T-cell (primary cell): ENCODE measurements at regions not wholly inside any gene's neighbourhood (a gene's known extent, or its start where the extent isn't known, plus 50 kb on each side); places are given as distances from the start of the nearest gene placed in this dataset.

Experiments used
- ATAC-seq, 4 experiments: fragments of 200-7000 bp in 3 of 4; fragments of 150-1000 bp in 1 of 4; cut with Tn5 transposase; replicated peaks in 1 of 4; 1 replicate in 3 of 4; 2 replicates in 1 of 4; pipeline ENCODE4 v1.10.0; 2021; ENCODE audit warnings: moderate library complexity in 3 of 4, mild to moderate bottlenecking in 2 of 4, moderate number of reproducible peaks in 1 of 4
- CTCF ChIA-PET, 2 donors: fragments of 300-600 bp; sonication (Branson Sonifier 250); formaldehyde crosslinking; loops; one replicate each; lab custom pipeline; 2022; ENCODE audit warnings: antibody characterized with exemption in 2 of 2; lab: Charles Lee
- POLR2A ChIA-PET, 2 donors: fragments of 300-600 bp; sonication (Branson Sonifier 250); formaldehyde crosslinking; loops; one replicate each; lab custom pipeline; 2022; ENCODE audit warnings: antibody characterized with exemption in 2 of 2; lab: Charles Lee
- DNase-seq, 35 experiments: peaks; one replicate each; pipeline versions ENCODE4 v3.0.0 to v3.0.0-alpha.2; 2013 to 2023
- H3K27ac ChIP-seq: one replicate; pipeline ENCODE4 v1.5.1; 2013; ENCODE audit warnings: low read length
- H3K27me3 ChIP-seq, 2 experiments: replicated peaks in 1 of 2; 1 replicate in 1 of 2; 2 replicates in 1 of 2; pipeline versions ENCODE4 v1.6.1 to v1.7.0; 2013; ENCODE audit warnings: low read length in 1 of 2, mixed read lengths in 1 of 2; ENCODE audit not compliant: control insufficient read depth in 2 of 2, insufficient read depth in 2 of 2; ENCODE audit errors: extremely low read depth in 1 of 2
- H3K36me3 ChIP-seq, 2 donors: 1 replicate in 1 of 2; 2 replicates in 1 of 2; pipeline versions ENCODE4 v1.6.1 to v1.7.0; 2013; ENCODE audit warnings: low read length in 1 of 2; ENCODE audit not compliant: control insufficient read depth in 2 of 2, insufficient read depth in 1 of 2; ENCODE audit errors: extremely low read depth in 1 of 2
- H3K4me1 ChIP-seq, 2 experiments: 1 replicate in 1 of 2; 2 replicates in 1 of 2; pipeline versions ENCODE4 v1.6.1 to v1.7.0; 2013; ENCODE audit warnings: low read length in 2 of 2, mixed read lengths in 1 of 2; ENCODE audit not compliant: insufficient read depth in 2 of 2, control insufficient read depth in 1 of 2; ENCODE audit errors: extremely low read depth in 1 of 2
- H3K4me3 ChIP-seq, 2 donors: 1 replicate in 1 of 2; 2 replicates in 1 of 2; pipeline versions ENCODE4 v1.5.1 to v1.7.0; 2013; ENCODE audit warnings: mild to moderate bottlenecking in 2 of 2, low read length in 1 of 2, moderate library complexity in 1 of 2; ENCODE audit not compliant: control insufficient read depth in 1 of 2; ENCODE audit errors: extremely low read depth in 1 of 2
- H3K9me3 ChIP-seq: 2 replicates; pipeline ENCODE4 v1.7.0; 2013
- H3K27ac Mint-ChIP-seq, 2 donors: one replicate each; pipeline ENCODE4 v1.8.0; 2020 to 2021; ENCODE audit warnings: mild to moderate bottlenecking in 2 of 2, mixed read lengths in 2 of 2
- H3K27me3 Mint-ChIP-seq, 2 donors: one replicate each; pipeline ENCODE4 v1.8.0; 2021 to 2022; ENCODE audit warnings: mixed read lengths in 2 of 2
- H3K36me3 Mint-ChIP-seq: one replicate; pipeline ENCODE4 v1.8.0; 2021; ENCODE audit warnings: mixed read lengths
- H3K4me1 Mint-ChIP-seq, 3 donors: one replicate each; pipeline ENCODE4 v1.8.0; 2020 to 2022; ENCODE audit warnings: mixed read lengths in 3 of 3, mild to moderate bottlenecking in 1 of 3
- H3K4me3 Mint-ChIP-seq, 3 donors: one replicate each; pipeline ENCODE4 v1.8.0; 2020 to 2022; ENCODE audit warnings: mild to moderate bottlenecking in 3 of 3, mixed read lengths in 3 of 3, moderate library complexity in 3 of 3
- H3K9me3 Mint-ChIP-seq, 3 donors: one replicate each; pipeline ENCODE4 v1.8.0; 2020 to 2022; ENCODE audit warnings: mixed read lengths in 3 of 3
- WGBS: methylation state at CpG from one replicate; pipeline ENCODE4 v1.1.5; 2013; ENCODE audit warnings: missing lambda C conversion rate; ENCODE audit not compliant: insufficient coverage; 5-methylcytosine and 5-hydroxymethylcytosine counted together

- no peak overlapping the region for H3K4me3 ChIP-seq
- Mint-ChIP-seq H3K4me3 (no peak overlapping the region), H3K27me3 (peaks cover 32 to 46% of the 10 kb centered on the region in 2 donors), H3K4me1 (peaks cover 5 to 6% (median 5%) of the 10 kb centered on the region in 3 donors), H3K27ac (no peak overlapping the region), H3K36me3 (no peaks in the 10 kb centered on the region), H3K9me3 (no peaks in the 10 kb centered on the region)
- CTCF ChIA-PET, result interaction anchor here in 1 of 2 donors (1.0 to 1.1 kb wide), 2 partner anchors 10 to 631 kb away, joined by 3 read pairs; no protein-coding TSS in a partner anchor
- ATAC-seq (no peak), DNase-seq (no peak)
- peaks cover 8 to 9% of the 10 kb centered on the region in 2 experiments for H3K27me3 ChIP-seq
- H3K9me3 ChIP-seq, result no peaks in the 10 kb centered on the region
- H3K27ac ChIP-seq, result no peak overlapping the region
- no peaks in the 10 kb centered on the region for H3K36me3 ChIP-seq
- peaks cover 0 to 2% of the 10 kb centered on the region in 2 experiments for H3K4me1 ChIP-seq
- POLR2A ChIA-PET, result no interaction called here
- no CpG with 5 or more reads among the region's 4 CpGs for WGBS
Observed at GRCh38 chr4:174119051-174119450, 164.4 kb downstream of the FBXO8 start.

GRCh38 chr4:174118171-174118570, 165.3 kb downstream of the FBXO8 start:
- peaks cover 7 to 8% of the 10 kb centered on the region in 2 experiments for H3K27me3 ChIP-seq
- DNase-seq (no peak), ATAC-seq (no peak)
- 80% methylated on average over 2 of the region's 4 CpGs for WGBS
- Mint-ChIP-seq H3K36me3 (no peaks in the 10 kb centered on the region), H3K4me3 (no peak overlapping the region), H3K4me1 (peaks cover 5 to 6% (median 5%) of the 10 kb centered on the region in 3 donors), H3K27me3 (peaks cover 32 to 48% of the 10 kb centered on the region in 2 donors), H3K9me3 (no peaks in the 10 kb centered on the region), H3K27ac (no peak overlapping the region)
- H3K4me1 ChIP-seq, result peaks cover 0 to 2% of the 10 kb centered on the region in 2 experiments
- POLR2A ChIA-PET, result interaction anchor here in 1 of 2 donors (0.7 kb wide), 1 partner anchor 15 kb away, joined by 4 read pairs; no protein-coding TSS in a partner anchor
- H3K27ac ChIP-seq, result no peak overlapping the region
- no peaks in the 10 kb centered on the region for H3K36me3 ChIP-seq
- no peak overlapping the region for H3K4me3 ChIP-seq
- no peaks in the 10 kb centered on the region for H3K9me3 ChIP-seq
- CTCF ChIA-PET, result interaction anchor here (0.6 to 1.0 kb wide), 3 partner anchors 29 to 630 kb away, joined by 3 read pairs; no protein-coding TSS in a partner anchor

GRCh38 chr4:174117445-174117844, 166.0 kb downstream of the FBXO8 start:
- peaks cover 31 to 41% of the 10 kb centered on the region in 2 donors for H3K27me3 Mint-ChIP-seq
- ChIA-PET CTCF (interaction anchor here in 1 of 2 donors (0.6 kb wide), 1 partner anchor 30 kb away, joined by 3 read pairs; no protein-coding TSS in a partner anchor), POLR2A (no interaction called here)
- Histone ChIP-seq H3K27me3 (peaks cover 7 to 8% of the 10 kb centered on the region in 2 experiments), H3K4me1 (peaks cover 0 to 2% of the 10 kb centered on the region in 2 experiments), H3K27ac (no peak overlapping the region), H3K36me3 (no peaks in the 10 kb centered on the region), H3K4me3 (no peak overlapping the region), H3K9me3 (no peaks in the 10 kb centered on the region)
- ATAC-seq (no peak), DNase-seq (no peak)
- no CpG with 5 or more reads among the region's 8 CpGs for WGBS
- peaks cover 5 to 6% (median 5%) of the 10 kb centered on the region in 3 donors for H3K4me1 Mint-ChIP-seq
- H3K27ac Mint-ChIP-seq, result no peak overlapping the region
- no peak overlapping the region for H3K4me3 Mint-ChIP-seq
- no peaks in the 10 kb centered on the region for H3K36me3 Mint-ChIP-seq
- H3K9me3 Mint-ChIP-seq, result no peaks in the 10 kb centered on the region

- Histone ChIP-seq H3K27ac (no peak overlapping the region), H3K4me1 (peaks cover 0 to 2% of the 10 kb centered on the region in 2 experiments), H3K36me3 (no peaks in the 10 kb centered on the region), H3K9me3 (no peaks in the 10 kb centered on the region), H3K4me3 (no peak overlapping the region), H3K27me3 (peaks cover 3 to 4% of the 10 kb centered on the region in 2 experiments)
- ChIA-PET CTCF (no interaction called here), POLR2A (no interaction called here)
- WGBS, result no CpG with 5 or more reads among the region's 4 CpGs
- no peaks in the 10 kb centered on the region for H3K36me3 Mint-ChIP-seq
- peaks cover 5 to 6% (median 5%) of the 10 kb centered on the region in 3 donors for H3K4me1 Mint-ChIP-seq
- no peaks in the 10 kb centered on the region for H3K9me3 Mint-ChIP-seq
- H3K4me3 Mint-ChIP-seq, result no peak overlapping the region
- ATAC-seq, result no peak
- H3K27ac Mint-ChIP-seq, result no peak overlapping the region
- peaks cover 31 to 40% of the 10 kb centered on the region in 2 donors for H3K27me3 Mint-ChIP-seq
- DNase-seq, result no peak
Observed at GRCh38 chr4:174116021-174116420, 167.4 kb downstream of the FBXO8 start.

- DNase-seq (no peak), ATAC-seq (no peak)
- Mint-ChIP-seq H3K27ac (no peak overlapping the region), H3K36me3 (no peaks in the 10 kb centered on the region), H3K4me3 (no peak overlapping the region), H3K9me3 (no peaks in the 10 kb centered on the region), H3K4me1 (no peaks in the 10 kb centered on the region), H3K27me3 (peaks cover 25 to 28% of the 10 kb centered on the region in 2 donors)
- Histone ChIP-seq H3K27ac (no peak overlapping the region), H3K36me3 (no peaks in the 10 kb centered on the region), H3K9me3 (no peaks in the 10 kb centered on the region), H3K4me1 (no peaks in the 10 kb centered on the region), H3K27me3 (peaks cover 3 to 4% of the 10 kb centered on the region in 2 experiments), H3K4me3 (no peak overlapping the region)
- no CpG with 5 or more reads among the region's 2 CpGs for WGBS
- ChIA-PET CTCF (no interaction called here), POLR2A (no interaction called here)
Observed at GRCh38 chr4:174111422-174111821, 172.0 kb downstream of the FBXO8 start.

GRCh38 chr4:174110180-174110579, 173.3 kb downstream of the FBXO8 start:
- Mint-ChIP-seq H3K27ac (no peak overlapping the region), H3K4me1 (no peaks in the 10 kb centered on the region), H3K36me3 (no peaks in the 10 kb centered on the region), H3K9me3 (no peaks in the 10 kb centered on the region), H3K4me3 (no peak overlapping the region), H3K27me3 (peaks cover 25 to 31% of the 10 kb centered on the region in 2 donors)
- ATAC-seq, result no peak
- H3K27me3 ChIP-seq, result peaks cover 3 to 4% of the 10 kb centered on the region in 2 experiments
- no CpG with 5 or more reads among the region's 9 CpGs for WGBS
- H3K4me1 ChIP-seq, result no peaks in the 10 kb centered on the region
- DNase-seq, result no peak
- ChIA-PET CTCF (no interaction called here), POLR2A (no interaction called here)
- no peak overlapping the region for H3K4me3 ChIP-seq
- no peaks in the 10 kb centered on the region for H3K36me3 ChIP-seq
- H3K9me3 ChIP-seq, result no peaks in the 10 kb centered on the region
- no peak overlapping the region for H3K27ac ChIP-seq
